Fibroblast of the aortic adventitia (primary cell): ENCODE measurements at regions not wholly inside any gene's neighbourhood (a gene's known extent, or its start where the extent isn't known, plus 50 kb on each side); places are given as distances from the start of the nearest gene placed in this dataset.
"Not testable (repeated sequence)": the region's sequence is repeated elsewhere in the genome, so short reads cannot be mapped to it uniquely, and the experiment has no call there.

Experiments used
- DNase-seq: peaks from one replicate; pipeline ENCODE4 v3.0.0-alpha.2; 2010; ENCODE audit warnings: low read depth
- H3K4me3 ChIP-seq: 2 replicates; pipeline ENCODE4 v1.5.1; 2011; ENCODE audit warnings: low read depth, mild to moderate bottlenecking, control low read depth, low read length, moderate library complexity
- CTCF ChIP-seq: IDR thresholded peaks from 2 replicates; pipeline ENCODE4 v1.5.1; 2011; ENCODE audit warnings: mild to moderate bottlenecking, low read length, control low read depth, inconsistent platforms; ENCODE audit not compliant: insufficient read depth

- no peak for TF ChIP-seq CTCF
- H3K4me3 ChIP-seq: no peak overlapping the region
- DNase-seq: no peak
Observed at GRCh38 chr6:79408256-79408974, 128.8 kb downstream of the LCA5 start.

- DNase-seq: no peak
- no peak overlapping the region for H3K4me3 ChIP-seq
- no peak for TF ChIP-seq CTCF
Observed at GRCh38 chr6:79404677-79405076, 132.6 kb downstream of the LCA5 start.

GRCh38 chr6:79404261-79404660, 133.0 kb downstream of the LCA5 start:
- TF ChIP-seq CTCF: no peak
- no peak overlapping the region for H3K4me3 ChIP-seq
- DNase-seq: no peak

GRCh38 chr6:79403563-79403962, 133.7 kb downstream of the LCA5 start:
- H3K4me3 ChIP-seq: no peak overlapping the region
- no peak for TF ChIP-seq CTCF
- DNase-seq: no peak

- TF ChIP-seq CTCF: no peak
- no peak for DNase-seq
- H3K4me3 ChIP-seq: no peak overlapping the region
Observed at GRCh38 chr6:79403086-79403485, 134.1 kb downstream of the LCA5 start.

- DNase-seq: no peak
- H3K4me3 ChIP-seq: no peak overlapping the region
- no peak for TF ChIP-seq CTCF
Observed at GRCh38 chr6:79399499-79399898, 137.7 kb downstream of the LCA5 start.

GRCh38 chr6:79398617-79399016, 138.6 kb downstream of the LCA5 start:
- not testable (repeated sequence) for DNase-seq, H3K4me3 ChIP-seq
